PC-9 (cell line): ENCODE measurements at regions not wholly inside any gene's neighbourhood (a gene's known extent, or its start where the extent isn't known, plus 50 kb on each side); places are given as distances from the start of the nearest gene placed in this dataset.

Experiments
- CTCF ChIP-seq: fragments of 200-600 bp; sonication (generic); conservative IDR thresholded peaks from 2 replicates; pipeline ENCODE4 v1.6.1; 2017; ENCODE audit warnings: mixed run types, antibody characterized with exemption, mild to moderate bottlenecking, moderate library complexity
- EZH2 ChIP-seq: fragments of 200-600 bp; sonication (generic); IDR thresholded peaks from 2 replicates; pipeline ENCODE4 v1.8.0; 2017; ENCODE audit warnings: antibody characterized with exemption, low read depth

GRCh38 chr1:191711961-191712360 is 446.3 kb upstream of the RGS18 start:
- no peak for TF ChIP-seq CTCF
- no peak for TF ChIP-seq EZH2
